ENCODE measurements at regions not wholly inside any gene's neighbourhood (a gene's known extent, or its start where the extent isn't known, plus 50 kb on each side); places are given as distances from the start of the nearest gene placed in this dataset.
"Not testable (repeated sequence)": the region's sequence is repeated elsewhere in the genome, so short reads cannot be mapped to it uniquely, and the experiment has no call there.

GRCh38 chr10:25713894-25714240 lies 220.2 kb upstream of the MYO3A start:
- no peak for DNase-seq (ENCODE audit: low read depth)

DNA sequence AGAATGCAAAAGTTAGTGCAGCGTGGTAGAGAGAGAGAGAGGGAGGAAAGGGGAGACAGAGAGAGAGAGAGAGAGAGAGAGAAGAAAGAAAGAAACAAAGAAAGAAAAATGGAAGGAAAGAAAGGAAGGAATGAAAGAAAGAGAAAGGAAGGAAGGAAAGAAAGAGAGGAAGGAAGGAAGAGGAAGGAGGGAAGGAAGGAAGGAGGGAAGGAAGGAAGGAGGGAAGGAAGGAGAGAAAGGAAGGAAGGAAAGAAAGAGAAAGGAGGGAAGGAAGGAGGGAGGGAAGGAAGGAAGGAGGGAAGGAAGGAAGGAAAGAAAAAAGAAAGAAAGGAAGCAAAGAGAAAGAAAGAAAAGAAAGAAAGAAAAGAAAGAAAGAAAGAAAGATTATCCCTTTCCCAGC lies 209.8 kb upstream of the MYO3A start:
- no peak for DNase-seq (ENCODE audit: low read depth)

GRCh38 chr10:25725917-25726716 lies 207.9 kb upstream of the MYO3A start:
- peak; percentile 58 for DNase-seq (ENCODE audit: low read depth)

GRCh38 chr10:25738776-25739175 lies 195.3 kb upstream of the MYO3A start:
- no peak for DNase-seq (ENCODE audit: low read depth)

DNA sequence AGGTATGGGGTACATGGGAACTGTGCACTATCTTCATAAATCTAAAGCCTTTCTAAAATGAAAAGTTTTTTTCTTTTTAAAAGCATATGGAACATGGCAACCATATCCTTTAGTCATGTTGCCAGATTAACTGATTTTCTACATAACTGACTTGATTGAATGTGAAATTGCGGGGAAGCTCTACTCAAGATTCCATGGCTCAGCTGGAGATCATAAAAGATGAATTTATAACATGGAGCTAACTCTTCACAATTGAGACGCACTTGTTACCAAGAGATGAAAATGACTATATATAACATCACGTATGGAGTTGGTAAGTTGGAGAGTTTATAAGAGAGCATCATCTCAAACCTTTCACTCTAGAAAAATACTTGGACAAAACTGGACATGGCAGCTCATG lies 190.2 kb upstream of the MYO3A start:
- no peak for DNase-seq (ENCODE audit: low read depth)

DNA sequence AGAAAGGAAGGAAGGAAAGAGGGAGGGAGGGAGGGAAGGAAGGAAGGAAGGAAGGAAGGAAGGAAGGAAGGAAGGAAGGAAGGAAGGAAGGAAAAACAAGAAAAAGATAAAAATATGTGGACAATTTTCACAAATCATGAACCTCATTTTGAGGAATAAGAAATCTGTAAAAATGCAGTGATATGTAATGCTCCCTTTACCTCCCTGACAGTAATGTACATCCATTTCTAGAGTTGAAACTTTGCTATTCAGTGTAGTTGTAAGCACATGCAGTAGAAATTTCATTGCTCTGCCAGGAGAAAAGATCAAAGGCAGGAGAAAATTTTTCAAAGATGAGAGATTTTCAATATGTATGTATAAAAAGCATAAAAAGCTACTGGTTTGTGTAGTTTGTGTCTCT lies 189.5 kb upstream of the MYO3A start:
- DNase-seq (ENCODE audit: low read depth): no peak

DNA sequence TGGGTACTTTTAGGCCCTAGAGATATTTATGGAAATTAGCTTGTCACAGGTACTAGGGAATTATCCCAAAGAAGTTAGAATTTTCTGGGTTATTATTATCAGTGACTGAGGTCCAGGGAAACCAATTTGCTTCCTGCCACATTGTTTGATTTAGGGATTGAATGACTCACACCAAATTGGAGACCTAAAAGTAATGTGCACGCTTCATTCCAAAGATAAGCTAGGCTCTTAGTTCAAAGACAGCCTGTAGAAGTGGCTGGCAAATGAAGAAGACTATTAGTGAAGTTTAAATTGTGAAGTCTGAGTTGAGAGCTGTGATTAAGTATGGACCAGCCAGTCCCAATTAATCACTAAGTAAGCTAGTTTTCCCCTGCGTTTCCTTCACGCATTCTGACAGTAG lies 188.1 kb upstream of the MYO3A start:
- peak; percentile 63 for DNase-seq (ENCODE audit: low read depth)

GRCh38 chr10:25747084-25747483 lies 186.9 kb upstream of the MYO3A start:
- DNase-seq (ENCODE audit: low read depth): peak; percentile 81

GRCh38 chr10:25748509-25748908 lies 185.5 kb upstream of the MYO3A start:
- DNase-seq (ENCODE audit: low read depth): no peak

GRCh38 chr10:25753776-25754175 lies 180.3 kb upstream of the MYO3A start:
- peak; percentile 53 for DNase-seq (ENCODE audit: low read depth)

DNA sequence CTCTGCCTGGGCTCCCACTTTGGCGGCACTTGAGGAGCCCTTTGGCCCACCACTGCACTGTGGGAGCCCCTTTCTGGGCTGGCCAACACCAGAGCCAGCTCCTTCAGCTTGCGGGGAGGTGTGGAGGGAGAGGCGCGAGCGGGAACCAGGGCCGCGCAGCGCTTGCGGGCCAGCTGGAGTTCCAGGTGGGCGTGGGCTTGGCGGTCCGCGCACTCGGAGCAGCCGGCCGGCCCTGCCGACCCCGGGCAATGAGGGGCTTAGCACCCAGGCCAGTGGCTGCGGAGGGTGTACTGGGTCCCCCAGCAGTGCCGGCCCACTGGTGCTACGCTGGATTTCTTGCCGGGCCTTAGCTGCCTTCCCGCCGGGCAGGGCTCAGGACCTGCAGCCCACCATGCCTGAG lies 178.2 kb upstream of the MYO3A start:
- not testable (repeated sequence) for DNase-seq (ENCODE audit: low read depth)

DNA sequence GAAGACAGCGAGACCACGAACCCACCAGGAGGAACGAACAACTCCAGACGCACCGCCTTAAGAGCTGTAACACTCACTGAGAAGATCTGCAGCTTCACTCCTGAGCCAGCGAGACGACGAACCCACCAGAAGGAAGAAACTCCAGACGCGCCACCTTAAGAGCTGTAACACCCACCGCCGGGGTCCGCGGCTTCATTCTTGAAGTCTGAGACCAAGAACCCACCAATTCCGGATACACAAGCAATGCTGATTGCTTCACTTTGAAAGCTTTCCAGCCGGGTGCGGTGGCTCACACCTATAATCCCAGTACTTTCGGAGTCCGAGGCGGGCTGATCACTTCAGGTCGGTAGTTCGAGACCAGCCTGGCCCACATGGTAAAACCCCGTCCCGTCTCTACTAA lies 177.2 kb upstream of the MYO3A start:
- no peak for DNase-seq (ENCODE audit: low read depth)

- peak; percentile 44 for DNase-seq (ENCODE audit: low read depth)
These were observed 176.0 kb upstream of the MYO3A start for GRCh38 chr10:25758041-25758457.

- no peak for DNase-seq (ENCODE audit: low read depth)
These were observed 175.5 kb upstream of the MYO3A start for GRCh38 chr10:25758511-25758910.

- DNase-seq (ENCODE audit: low read depth): no peak
These were observed 172.1 kb upstream of the MYO3A start for GRCh38 chr10:25761937-25762336.

DNA sequence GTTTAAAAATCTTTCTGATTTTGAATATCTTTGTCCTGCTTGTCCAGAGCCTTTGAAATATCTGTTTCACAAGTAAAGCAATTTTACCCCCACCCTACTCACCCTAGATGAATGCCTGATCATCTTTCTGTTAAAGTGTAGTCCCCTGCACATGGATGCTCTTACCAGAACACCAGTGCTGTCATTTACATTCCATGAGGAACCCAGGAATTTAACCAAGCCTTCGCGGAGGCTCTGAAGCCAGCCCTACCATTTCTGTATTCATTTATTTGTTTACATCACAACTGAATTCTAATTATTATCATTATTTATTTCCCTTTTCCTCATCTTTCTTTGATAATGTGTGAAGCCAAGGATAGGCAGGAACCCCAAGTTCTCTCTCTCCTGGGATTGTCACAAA lies 167.8 kb upstream of the MYO3A start:
- no peak for DNase-seq (ENCODE audit: low read depth)

- DNase-seq (ENCODE audit: low read depth): no peak
These were observed 167.3 kb upstream of the MYO3A start for GRCh38 chr10:25766687-25767221.

- no peak for DNase-seq (ENCODE audit: low read depth)
These were observed 165.9 kb upstream of the MYO3A start for GRCh38 chr10:25768167-25768566.

DNA sequence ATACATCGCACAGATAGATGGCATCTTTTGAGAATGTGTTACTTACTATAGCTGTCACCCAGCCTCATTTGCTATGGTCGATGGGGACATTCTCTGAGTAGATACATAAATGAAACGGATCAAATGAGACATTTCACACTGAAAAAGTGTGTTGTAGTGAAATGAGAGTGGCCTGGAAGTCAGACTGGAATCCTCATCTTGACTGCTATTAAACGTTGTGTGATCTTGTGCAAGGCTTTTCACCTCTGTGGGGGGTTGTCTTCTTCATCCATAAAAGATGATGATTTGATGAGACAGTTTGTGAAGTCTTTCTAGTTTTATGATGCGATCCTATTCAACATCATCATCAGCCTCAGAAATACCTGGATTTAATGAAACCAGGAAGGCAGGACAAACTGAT lies 155.4 kb upstream of the MYO3A start:
- no peak for DNase-seq (ENCODE audit: low read depth)

DNA sequence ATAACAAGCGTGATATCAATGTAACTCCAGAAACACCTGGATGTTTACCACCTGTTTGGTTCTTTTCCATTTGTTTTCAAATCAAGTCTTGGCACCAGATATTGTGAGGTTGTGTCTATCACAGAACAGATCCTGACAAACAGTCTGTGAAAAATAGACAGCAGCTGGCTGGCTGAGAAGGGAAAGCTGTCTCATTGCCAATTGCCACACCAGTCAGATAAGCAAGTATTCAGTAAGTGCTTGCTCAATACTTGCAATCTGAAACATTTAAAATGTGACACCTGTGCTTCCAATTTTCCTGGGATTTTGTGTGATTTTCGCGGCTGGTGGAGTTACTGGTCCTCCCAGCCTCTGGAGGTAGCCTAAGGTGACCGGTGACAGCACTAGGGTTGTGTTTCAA lies 147.9 kb upstream of the MYO3A start:
- no peak for DNase-seq (ENCODE audit: low read depth)

- no peak for DNase-seq (ENCODE audit: low read depth)
These were observed 147.1 kb upstream of the MYO3A start for GRCh38 chr10:25786899-25787298.

- DNase-seq (ENCODE audit: low read depth): peak; percentile 30
These were observed 136.1 kb upstream of the MYO3A start for GRCh38 chr10:25797888-25798429.

DNA sequence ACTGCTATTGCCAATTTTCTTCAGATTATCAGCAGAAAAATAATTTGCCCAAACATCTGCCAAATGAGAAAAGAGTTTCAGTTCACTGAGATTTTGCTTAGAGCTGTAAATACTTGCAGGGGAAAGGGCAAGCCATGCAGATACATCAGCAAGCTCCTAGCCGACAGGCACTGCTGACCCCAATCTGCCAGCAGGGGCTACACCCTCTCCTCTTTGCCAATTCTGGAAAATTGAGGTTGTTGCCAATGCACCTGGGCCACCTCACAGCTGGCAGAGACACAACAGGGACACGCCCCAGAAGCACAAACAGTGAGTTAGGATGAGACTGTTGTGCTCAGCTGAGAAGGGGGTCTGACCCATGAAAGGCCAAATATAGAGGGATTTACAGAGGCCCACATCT lies 129.5 kb upstream of the MYO3A start:
- DNase-seq (ENCODE audit: low read depth): no peak

DNA sequence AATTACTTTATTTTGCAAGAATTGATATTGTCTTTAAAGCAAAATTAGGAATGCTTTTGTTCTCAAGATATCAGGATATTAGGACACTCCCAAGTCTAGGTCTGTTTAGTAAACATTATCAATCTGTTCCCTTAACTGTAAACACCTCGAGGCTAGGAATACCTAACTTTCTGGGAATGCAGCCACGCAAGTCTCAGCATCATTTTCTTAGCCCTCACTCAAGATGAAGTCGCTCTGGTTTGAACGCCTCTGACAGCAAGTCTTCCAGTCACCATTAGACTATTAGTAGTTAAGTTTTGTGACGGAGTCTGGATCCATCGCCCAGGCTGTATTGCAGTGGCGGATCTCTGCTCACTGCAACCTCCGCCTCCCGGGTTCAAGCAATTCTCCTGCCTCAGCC lies 128.0 kb upstream of the MYO3A start:
- DNase-seq (ENCODE audit: low read depth): no peak
